HG02981 (cell line): ENCODE measurements at regions not wholly inside any gene's neighbourhood (a gene's known extent, or its start where the extent isn't known, plus 50 kb on each side); places are given as distances from the start of the nearest gene placed in this dataset.
"Not testable (repeated sequence)": the region's sequence is repeated elsewhere in the genome, so short reads cannot be mapped to it uniquely, and the experiment has no call there.

ENCODE experiments used
- ATAC-seq: cut with Tn5 transposase; IDR thresholded peaks from one replicate; pipeline ENCODE4 v1.9.1; 2021; ENCODE audit warnings: mild to moderate bottlenecking, moderate library complexity; ENCODE audit not compliant: unreplicated experiment

GRCh38 chr1:48089356-48089891 is 92.2 kb upstream of the TRABD2B start:
- ATAC-seq = no peak

- ATAC-seq = no peak
Observed at GRCh38 chr1:48084826-48085225, 87.6 kb upstream of the TRABD2B start.

- ATAC-seq = no peak
Observed at GRCh38 chr1:48082271-48082962, 85.2 kb upstream of the TRABD2B start.

- ATAC-seq = no peak
Observed at GRCh38 chr1:48080331-48081255, 83.4 kb upstream of the TRABD2B start.

- ATAC-seq = no peak
Observed at GRCh38 chr1:48079096-48079495, 81.9 kb upstream of the TRABD2B start.

GRCh38 chr1:48077795-48078222 is 80.6 kb upstream of the TRABD2B start:
- ATAC-seq = no peak

- ATAC-seq = no peak
Observed at GRCh38 chr1:48076017-48076416, 78.8 kb upstream of the TRABD2B start.

GRCh38 chr1:48073798-48074530 is 76.8 kb upstream of the TRABD2B start:
- no peak for ATAC-seq

- ATAC-seq = no peak
Observed at GRCh38 chr1:48071513-48071912, 74.3 kb upstream of the TRABD2B start.

GRCh38 chr1:48070396-48070750 is 73.2 kb upstream of the TRABD2B start:
- ATAC-seq = no peak

GRCh38 chr1:48069662-48070395 is 72.6 kb upstream of the TRABD2B start:
- no peak for ATAC-seq

GRCh38 chr1:48068206-48068605 is 71.0 kb upstream of the TRABD2B start:
- ATAC-seq = no peak

- ATAC-seq = no peak
Observed at GRCh38 chr1:48066936-48067335, 69.8 kb upstream of the TRABD2B start.

GRCh38 chr1:48064693-48065092 is 67.5 kb upstream of the TRABD2B start:
- ATAC-seq = not testable (repeated sequence)

- no peak for ATAC-seq
Observed at GRCh38 chr1:48062353-48062752, 65.2 kb upstream of the TRABD2B start.

GRCh38 chr1:48061162-48062136 is 64.3 kb upstream of the TRABD2B start:
- peak; percentile 76 for ATAC-seq

GRCh38 chr1:48059289-48059688 is 62.1 kb upstream of the TRABD2B start:
- ATAC-seq = no peak

- ATAC-seq = no peak
Observed at GRCh38 chr1:48058135-48059025, 61.2 kb upstream of the TRABD2B start.
